GM21381 (cell line): ENCODE measurements at regions not wholly inside any gene's neighbourhood (a gene's known extent, or its start where the extent isn't known, plus 50 kb on each side); places are given as distances from the start of the nearest gene placed in this dataset.

Source experiments
- ATAC-seq: cut with Tn5 transposase; IDR thresholded peaks from one replicate; pipeline ENCODE4 v1.9.1; 2021; ENCODE audit warnings: mild to moderate bottlenecking, moderate library complexity; ENCODE audit not compliant: unreplicated experiment

DNA sequence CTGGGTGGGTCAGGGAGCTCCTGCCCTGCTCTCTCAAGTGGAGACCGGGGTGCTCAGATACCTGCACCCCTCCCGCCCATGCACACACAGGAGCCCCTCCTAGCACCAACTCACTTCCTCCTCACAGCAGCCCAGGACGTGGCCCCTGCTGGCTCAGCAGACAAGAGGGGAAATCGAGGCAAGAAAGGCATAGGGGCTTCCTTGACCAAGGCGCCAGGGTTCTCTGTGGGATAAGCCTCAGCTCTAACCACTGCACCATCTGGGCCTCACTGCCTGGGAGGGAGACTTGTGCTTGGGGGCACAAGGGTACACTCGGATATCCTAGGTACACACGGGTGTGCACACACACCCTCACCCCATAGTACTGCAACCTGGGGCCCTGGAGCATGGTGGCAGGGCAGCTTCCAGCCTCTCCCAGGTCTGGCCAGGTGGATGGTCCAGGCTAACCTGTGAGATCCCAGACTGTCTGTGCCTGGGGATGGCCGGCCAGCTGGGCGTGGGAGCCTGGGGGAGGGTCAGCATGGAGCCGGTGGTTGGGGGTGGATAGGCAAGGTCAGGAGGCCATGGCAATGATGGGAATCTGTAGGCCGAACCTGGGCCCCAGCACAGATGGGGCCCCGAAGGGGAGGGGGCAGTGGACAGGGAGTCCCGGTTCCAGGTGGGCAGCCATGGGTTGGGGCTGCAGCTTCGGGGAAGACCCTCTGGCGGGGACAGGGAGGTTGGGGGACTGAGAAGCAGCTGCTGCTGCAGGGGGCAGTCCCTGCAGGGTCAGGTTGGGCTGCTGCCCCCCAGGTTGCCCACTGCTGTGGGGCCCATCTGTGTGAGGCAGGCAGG lies 312.4 kb downstream of the TMEM121 start:
- no peak for ATAC-seq

DNA sequence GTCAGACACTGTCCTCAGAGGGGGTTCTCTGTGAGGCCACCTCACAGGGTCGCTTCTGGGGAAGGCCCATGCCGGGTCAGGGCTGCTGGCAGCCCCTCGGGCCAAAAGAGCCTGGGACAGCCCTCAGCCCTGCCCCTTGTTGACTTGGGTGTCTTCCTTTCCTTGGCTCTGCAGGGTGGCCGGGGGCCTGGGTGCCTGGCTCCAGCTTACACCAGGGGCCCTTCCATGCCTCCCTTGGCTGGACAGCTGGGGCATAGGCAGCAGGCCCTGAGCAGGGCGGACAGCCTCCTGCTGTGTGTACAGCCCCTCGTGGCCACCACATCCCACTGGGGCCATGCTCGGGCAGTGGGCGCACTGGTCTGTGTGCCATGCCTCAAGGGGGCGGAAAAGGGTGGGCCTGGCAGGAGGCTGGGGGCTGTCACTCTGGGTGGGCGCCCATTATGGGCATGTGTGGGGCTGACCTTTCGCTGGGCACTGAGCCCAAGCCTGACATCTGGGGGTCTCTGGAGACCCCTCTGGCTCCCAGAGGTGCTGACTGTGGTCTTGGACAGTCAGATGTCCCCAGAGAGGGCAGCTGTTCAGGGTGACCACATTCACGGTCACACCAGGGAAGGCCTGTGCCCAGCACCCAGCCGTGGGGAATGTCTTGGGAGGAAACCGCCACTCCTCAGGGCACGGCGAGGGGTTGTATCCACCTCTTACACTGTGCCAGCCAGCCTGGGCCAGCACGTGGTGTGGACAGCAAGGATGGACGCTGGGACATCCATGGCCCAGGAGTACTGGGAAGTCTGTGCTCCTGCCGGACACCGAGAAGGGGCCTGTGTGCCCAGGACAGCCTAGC lies 313.3 kb downstream of the TMEM121 start:
- ATAC-seq, result no peak

DNA sequence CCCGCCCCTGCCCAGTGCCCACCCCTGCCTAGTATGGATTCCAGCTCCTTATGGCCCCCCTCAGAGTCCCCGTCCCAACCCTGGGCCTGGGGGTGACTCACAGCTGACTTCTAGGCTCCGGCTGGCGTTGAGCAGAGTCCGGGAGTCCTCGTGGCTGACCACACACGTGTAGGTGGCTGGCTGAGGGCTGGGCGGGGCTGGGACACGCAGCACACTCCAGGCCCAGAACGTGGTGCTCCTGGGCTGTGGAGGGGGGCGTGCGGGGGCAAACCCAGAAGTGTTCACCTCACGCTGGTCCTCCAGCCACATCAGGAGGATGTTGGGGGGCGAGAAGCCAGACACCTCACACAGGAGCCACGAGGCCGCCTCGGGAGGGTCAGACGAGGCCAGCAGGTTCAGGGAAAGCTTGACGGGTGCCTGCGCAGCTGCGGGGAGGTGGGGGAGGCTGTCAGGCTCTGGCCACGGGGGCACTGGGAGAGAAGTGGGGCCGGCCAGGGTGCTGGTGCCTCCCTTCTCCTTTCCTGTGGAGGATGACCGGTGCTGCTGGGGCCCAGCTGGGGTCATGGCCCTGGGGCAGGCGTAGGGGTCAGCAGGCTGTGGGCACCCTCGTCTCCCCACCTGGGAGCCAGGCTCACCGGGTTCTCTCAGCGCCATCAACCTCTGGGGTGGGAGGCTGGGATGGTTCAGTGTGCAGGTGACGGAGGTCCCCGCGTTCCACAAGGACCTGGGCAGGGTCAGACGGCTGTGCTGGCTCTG lies 314.1 kb downstream of the TMEM121 start:
- ATAC-seq, result no peak

DNA sequence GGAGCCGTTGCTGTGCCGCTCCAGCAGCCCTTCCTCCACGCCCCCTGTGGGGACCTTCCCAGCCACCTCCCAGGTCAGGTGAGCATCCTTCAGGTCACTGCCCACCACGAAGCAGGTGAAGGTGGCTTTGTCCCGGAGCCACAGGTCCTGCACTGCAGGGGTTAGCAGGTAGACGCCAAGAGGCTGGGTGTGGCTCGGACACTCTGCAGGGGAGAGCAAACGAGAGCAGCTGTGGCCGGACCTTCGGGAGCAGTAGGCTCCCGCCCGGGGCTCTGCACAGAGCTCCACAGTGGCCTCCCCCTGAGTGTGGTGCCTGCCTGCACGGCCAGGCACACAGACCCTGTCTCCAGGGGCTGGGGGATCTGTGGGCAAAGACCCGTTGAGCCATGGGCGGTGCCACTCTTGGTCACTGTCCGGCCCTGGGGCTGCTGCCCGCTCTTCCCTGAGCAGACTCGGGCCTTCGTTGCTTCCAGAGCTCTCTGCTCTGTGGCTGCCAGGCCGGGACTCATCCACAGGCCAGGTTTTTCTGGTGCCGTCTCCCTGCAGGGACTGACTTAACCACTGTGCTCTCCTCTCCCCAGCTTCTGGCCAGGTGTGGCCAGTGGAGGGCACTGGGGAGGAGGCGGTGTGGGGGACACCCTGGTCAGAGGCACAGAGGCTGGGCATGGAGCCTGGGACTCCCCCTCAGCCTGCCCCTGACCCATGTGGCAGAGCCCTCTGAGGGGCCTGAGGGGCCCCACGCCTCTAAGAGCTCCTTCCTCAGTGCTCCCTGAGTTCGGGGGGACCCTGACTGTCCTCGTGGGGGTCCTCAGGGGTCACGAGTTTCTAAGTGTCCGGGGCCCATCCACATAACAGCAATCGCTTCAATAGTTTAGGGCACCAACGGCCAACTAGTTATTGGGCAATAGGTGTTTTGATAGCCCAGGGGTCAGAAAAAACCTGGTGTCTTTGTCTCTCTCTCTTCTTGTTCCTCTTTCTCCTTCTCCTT lies 314.9 kb downstream of the TMEM121 start:
- ATAC-seq, result no peak

DNA sequence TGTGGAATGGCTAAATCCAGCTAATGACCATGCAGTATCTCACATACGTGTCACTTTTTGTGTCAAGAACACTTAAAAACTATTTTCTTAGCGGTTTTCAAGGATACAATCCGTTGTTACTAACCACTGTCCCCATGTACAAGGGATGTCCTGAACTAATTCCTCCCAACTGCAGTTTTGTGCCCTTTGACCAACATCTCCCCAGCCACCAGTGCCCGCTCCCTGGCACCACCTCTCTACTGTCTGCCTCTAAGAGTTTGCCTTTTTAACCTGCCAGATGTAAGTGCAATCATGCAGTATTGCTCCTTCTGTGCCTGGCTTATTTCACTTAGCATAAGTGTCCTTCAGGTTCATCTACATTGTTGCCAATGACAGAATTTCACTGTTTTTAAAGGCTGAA lies 315.7 kb downstream of the TMEM121 start:
- ATAC-seq, result no peak

DNA sequence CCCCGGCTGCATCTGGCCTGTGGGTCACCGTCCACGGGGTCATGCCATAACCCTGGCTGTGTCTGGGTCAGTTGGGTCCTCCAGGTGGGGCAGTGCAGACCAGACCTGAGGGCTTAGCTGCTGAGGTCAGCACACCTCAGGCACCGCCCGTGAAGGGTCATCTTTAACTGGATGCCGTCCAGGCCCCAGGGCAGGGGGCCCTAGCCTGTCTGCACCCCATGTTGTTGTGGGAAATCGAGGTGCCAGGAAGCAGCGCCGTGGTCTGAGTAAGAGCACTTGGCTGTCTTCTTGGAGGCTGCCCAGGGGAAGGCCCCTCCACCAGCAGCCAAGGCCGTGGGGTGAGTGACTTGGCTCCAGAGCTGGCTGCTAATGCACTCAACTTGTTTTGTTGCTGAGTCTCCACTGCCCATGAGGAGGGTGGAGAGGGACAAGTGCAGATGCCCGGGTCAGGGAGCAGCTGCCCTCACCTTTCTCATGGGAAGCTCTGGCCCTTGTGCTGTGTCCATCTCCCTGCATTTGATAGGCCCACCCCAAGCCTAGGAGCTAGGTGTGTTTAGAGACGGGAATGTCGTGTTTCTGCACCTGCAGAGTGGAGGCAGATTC lies 317.2 kb downstream of the TMEM121 start:
- no peak for ATAC-seq

DNA sequence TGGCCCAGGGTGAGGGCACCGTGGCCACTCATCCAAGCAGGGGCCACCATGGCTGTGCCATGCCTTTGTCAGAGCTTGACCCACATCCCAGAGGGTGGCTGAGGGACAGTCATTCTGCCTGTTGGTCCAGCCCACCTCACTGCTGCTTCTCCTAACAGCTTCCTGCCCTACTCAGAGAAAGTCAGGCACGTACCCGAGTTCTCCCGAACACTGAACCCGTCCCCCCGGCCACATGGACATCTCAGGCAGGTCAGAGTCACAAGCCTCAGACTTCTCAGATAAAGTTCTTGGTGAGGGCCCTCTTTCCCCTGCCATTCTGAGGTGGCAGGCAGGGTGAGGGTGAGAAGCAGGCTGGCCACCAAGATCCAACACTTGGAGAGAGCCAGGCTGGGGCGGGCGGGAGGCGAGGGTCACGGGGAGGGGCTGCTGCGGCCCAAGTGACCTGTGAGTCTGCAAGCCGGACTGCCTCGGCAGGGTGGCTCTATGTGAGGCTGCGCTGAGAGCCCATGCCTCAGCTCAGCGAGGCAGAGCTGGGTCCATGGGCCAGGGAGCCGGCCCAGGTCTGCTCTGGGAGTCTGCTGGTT lies 317.8 kb downstream of the TMEM121 start:
- ATAC-seq, result no peak

DNA sequence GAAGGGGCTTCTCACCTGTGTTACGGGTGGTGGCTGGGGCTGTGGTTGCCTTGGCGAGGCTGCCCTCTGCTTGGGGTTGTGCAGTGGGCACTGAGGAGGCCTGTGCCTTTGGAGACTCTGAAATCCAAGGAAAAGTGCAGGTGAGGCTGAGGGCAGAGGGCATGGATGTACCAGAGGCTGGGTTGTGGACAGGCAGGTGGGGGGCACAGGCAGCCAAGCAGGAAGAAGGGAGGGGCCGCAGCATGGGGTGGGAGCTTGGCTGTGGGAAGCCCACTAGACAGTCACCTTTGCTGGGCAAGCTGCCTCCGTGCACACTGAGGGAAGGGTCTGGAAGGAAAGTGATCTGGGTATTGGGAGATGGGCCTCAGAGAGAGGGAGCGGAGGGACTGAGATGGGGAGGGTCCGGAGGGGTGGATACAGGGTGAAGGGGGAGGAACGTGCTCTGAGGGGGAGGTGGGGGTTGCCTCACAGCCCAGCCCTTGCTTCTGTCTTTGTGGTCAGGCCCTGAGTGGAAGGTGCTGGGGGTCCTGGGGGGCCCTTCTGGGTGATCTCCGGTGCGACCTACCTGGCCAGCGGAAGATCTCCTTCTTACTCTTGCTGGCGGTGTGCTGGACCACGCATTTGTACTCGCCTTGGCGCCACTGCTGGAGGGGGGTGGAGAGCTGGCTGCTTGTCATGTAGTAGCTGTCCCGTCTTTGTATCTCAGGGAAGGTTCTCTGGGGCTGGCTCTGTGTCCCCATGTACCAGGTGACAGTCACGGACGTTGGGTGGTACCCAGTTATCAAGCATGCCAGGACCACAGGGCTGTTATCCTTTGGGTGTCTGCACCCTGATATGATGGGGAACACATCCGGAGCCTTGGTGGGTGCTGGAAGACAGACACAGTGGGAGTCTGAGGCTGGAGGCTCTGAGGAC lies 318.7 kb downstream of the TMEM121 start:
- ATAC-seq, result no peak

DNA sequence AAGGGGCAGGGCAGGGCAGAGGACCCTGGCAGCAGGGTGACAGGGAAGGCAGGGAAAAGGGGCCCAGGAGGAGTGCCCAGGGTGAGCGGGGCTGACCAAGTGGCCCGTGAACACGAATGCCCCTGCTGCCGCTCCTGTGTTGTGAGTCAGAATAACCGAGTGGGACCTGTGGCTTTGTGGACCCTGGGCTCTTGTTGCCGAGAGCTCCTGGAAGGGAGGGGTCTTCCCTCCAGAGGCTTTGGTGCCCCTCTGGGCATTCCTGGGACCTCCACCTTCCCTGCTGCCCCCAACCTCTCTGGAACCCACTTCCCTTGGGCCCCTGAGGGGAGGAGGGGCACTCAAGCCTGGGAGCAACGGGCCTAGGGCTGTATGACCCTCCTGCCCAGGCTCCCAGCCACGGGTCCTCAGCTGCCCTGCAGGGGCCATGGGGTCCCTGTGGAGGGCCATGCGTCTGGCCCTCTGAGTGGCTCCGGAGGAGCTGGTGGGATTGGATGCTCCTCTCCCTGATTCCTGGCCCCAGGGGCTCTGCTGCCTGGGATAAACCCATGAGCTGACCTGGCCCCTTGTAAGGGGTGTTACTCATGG lies 319.4 kb downstream of the TMEM121 start:
- ATAC-seq, result no peak

DNA sequence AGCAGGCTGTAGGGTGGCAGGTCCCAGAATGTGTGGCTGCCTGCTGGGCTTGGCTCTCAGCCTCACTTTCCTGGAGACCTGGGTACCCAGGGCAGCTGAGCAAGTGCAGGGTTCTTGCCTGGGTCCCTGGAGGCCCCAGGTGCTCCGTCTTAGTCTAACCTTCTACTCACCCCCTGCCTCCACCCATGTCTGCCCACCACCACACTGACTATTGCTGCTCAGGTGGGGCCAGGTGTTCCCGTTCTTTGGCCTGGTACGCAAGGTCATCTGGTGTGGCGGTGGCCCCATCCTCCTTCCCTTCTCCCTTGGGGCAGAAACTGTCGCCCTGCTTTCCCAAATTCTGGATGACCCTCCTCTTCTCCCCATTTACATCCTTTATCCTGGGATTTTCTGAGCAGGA lies 319.9 kb downstream of the TMEM121 start:
- ATAC-seq, result no peak

DNA sequence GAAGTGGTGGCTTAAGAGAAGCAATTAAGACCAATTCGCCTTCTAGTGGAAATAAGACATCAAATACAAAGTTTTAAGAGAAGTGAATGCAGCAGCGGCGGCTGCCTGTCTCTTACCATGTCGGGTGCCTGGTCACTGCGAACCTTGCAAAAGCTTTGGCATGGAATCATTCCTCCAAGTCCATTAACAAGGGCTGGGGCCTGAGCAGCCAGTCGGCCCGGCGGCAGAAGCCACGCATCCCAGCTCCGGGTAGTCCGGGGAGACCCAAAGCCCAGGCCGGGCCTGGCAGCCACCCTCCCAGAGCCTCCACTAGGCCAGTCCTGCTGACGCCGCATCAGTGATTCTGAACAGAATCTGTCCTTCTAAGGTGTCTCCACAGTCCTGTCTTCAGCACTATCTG lies 321.0 kb downstream of the TMEM121 start:
- ATAC-seq, result no peak

DNA sequence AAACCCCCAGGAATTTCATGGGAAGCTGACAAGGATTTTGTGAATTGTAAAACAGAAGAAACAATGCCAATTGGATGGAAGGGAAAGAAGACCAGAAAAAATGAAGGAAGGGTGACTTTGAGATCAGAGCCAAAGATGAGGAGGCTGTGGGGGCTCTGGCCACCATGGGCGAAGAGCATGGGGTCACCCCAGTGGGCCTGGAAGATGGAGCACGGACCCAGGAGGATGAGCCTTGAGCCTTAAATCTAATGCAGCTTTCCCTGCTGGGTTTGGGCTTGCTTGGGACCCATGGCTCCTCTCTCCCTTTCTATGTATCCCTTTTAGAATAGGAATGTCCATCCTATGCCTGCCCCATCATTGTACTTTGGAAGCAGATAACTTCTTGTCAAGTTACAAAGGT lies 322.2 kb downstream of the TMEM121 start:
- ATAC-seq, result no peak

DNA sequence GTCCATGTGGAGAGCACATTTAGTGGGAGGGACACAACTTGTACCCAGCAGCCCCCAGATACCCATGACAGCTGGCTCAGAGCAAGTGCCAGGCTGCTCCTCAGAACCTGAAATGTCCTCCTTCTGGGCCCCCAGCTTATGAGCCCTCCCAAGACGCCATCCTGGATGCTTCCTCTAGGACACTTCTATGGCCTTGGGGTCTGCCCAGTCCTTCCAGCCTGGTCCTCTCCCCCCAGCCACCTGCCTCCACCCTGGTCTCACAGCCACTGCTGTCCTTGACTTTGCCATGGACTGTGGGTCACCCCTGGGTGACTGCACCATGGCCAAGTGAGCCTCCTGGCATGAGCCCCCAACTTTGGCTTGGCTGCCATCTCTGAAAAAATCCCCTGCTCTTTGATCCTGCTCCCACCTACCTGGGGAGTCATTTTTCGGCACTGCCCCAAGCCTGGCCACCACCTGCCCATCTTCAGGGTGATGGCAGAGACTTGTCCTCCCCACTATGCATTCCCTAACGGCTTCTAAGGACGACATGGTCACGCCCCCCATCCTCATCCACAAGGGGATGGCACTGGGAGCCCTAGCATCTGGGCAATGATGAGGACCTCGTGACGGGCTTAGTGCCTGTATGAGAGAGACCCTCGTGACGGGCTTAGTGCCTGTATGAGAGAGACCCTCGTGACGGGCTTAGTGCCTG lies 323.7 kb downstream of the TMEM121 start:
- ATAC-seq, result no peak

DNA sequence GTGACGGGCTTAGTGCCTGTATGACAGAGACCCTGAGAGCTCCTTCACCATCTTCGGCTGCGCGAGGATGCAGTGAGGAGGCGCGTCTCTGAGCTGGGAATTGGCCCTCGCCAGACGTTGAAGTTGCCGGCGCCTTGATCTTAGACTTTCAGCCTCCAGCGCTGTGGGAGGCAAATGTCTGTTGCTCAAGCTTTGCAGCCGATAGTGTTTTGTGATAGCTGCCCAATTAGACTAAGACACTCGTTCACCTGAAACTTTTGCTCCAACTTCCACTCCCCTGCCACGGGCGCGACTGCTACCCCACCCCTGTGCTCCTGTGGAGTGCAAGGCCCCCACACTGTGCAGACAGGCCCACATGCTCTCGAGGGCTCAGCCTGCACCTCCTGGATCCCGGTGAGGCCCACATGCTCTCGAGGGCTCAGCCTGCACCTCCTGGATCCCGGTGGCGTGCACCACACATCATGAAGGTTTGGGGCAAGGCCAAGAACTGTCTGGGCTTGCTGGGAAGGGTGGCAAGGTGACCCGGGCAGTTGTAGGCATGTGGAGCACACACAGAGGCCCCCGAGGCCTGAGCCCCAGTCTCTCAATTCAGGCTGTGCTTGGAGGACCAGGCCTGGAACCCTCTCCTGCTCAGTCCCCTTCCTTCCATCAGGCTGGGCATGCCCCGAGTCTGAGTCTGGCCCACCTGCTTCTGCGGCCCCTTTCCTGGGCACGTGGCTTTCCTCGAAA lies 324.6 kb downstream of the TMEM121 start:
- no peak for ATAC-seq

DNA sequence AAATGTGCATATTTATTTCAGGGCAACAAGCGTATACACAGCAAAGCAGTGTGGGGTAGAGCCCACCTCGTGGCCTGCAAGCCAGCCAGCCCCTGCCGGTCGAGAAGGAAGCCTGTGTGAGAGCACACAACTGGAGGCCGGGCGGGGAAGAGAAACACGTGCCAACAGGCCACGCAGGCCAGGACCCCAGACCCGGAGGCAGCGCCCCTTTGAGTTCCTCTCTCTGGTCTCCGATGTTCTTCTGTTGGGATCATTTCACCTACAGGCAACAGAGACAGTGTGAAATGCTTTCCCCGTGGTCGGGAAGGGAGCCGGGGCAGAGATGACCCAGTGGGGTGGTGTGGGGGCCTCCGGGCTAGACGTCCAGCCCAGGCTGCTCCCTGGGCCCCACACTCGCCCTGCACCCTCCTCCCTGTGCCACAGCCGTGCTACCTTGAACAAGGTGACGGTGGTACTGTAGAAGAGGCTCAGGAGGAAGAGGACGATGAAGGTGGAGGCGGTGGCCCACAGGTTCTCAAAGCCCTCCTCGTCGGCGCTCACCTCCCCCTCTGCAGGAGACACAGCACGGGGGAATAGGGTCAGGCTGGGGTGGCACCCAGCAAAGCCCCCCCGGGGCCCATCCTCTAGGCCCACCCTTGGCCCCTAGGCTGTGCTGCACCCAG lies 325.5 kb downstream of the TMEM121 start:
- no peak for ATAC-seq

DNA sequence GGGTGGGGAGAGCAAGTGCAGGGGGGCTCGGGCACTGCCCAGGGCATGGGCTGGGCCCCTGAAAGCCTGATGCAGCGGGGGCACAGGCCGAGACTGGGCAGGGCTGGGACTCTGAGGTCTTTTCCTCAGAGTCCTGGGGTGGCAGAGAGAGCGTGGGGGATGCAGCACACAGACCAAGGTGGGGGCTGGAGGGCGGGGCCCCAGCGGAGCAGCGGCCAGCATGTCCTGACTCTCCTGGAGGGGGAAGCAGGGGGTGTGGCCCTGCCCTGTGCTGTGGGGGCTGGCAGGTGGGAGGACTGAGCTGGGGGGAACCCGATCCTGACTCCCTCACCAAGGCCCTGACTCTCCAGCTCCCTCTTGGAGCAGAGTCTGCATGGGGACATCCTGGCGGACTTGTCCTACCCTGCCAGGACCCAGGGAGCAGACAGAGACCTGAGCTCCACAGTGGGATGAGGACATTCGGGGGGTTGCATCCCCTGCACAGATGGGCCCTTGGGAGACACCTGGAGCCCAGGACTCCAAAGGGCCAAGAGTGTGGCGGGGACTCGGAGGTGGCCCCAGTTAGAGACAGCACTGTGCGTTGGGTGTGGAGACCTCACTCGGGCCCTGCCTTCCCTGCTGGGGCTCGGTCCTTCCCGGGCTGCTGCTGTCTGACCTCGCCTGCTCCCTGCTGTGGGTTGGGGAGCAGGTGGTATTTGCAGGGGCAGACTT lies 326.1 kb downstream of the TMEM121 start:
- no peak for ATAC-seq
